ENCODE measurements at regions not wholly inside any gene's neighbourhood (a gene's known extent, or its start where the extent isn't known, plus 50 kb on each side); places are given as distances from the start of the nearest gene placed in this dataset.

DNA sequence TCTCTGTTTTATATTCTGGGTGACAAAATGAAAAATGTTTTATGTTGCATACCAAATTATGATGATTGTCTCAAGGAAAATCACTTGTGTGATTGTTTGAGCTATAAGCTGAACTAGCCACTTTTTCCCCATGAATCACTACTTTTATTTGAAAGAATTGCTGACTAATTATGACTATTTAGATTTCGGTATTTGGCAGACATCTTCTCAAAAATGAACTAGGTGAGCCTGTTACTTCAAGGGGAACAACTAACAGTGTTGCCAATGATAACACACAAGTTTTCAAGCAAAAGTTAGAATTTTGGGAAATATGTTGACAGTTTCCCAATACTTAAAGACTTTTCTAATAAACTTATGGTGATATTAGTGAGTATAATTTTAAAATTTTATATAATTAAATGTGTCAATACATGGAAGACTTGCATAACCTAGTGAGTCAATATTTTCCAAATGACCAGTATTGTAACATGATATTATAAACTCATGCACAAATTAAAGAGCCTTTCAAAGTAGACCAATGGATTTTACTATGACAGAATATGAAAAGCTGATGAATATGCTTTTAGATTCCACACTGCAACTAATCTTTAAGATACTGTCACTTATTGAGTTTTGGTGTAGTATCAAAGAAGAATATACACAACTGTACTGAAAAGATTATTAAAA lies 187.7 kb upstream of the GATB start:
- intact Hi-C loops (cut with micrococcal nuclease): no loop called here
- Histone ChIP-seq H3K27ac (ENCODE audit: low read depth, low read length) (no peak overlapping the region), H3K36me3 (ENCODE audit: control insufficient read depth in 1 of 2, insufficient read depth in 2 of 2, low read length in 2 of 2) (no peaks in the 10 kb centered on the region), H3K4me3 (replicated peaks in 1 of 2; ENCODE audit: low read depth in 1 of 2, low read length in 2 of 2) (no peak overlapping the region), H3K4me2 (ENCODE audit: low read length) (no peak overlapping the region), H3K9me2 (ENCODE audit: insufficient read depth) (no peaks in the 10 kb centered on the region), H3K4me1 (ENCODE audit: control insufficient read depth in 1 of 2, insufficient read depth in 2 of 2, low read length in 2 of 2) (no peaks in the 10 kb centered on the region), H3K27me3 (ENCODE audit: insufficient read depth, low read length) (no peaks in the 10 kb centered on the region), H3K9me3 (ENCODE audit: control insufficient read depth in 1 of 2, insufficient read depth in 1 of 2, low read depth in 1 of 2, low read length in 2 of 2) (peaks cover 0 to 4% of the 10 kb centered on the region in 2 experiments; a peak in 1 of 4 replicates), H3K9ac (ENCODE audit: low read length) (no peak overlapping the region), H4K20me1 (ENCODE audit: insufficient read depth) (no peaks in the 10 kb centered on the region), H3K79me2 (ENCODE audit: insufficient read depth, low read length) (no peaks in the 10 kb centered on the region), H2AFZ (ENCODE audit: low read depth, low read length, poor library complexity, severe bottlenecking) (no peak overlapping the region)
- BruUV-seq (replicated peaks): no TSS peak
- no peak for TF ChIP-seq FOSL1 (IDR thresholded peaks at IDR 0.05; ENCODE audit: low read depth)
- TF ChIP-seq, protein P1, sequence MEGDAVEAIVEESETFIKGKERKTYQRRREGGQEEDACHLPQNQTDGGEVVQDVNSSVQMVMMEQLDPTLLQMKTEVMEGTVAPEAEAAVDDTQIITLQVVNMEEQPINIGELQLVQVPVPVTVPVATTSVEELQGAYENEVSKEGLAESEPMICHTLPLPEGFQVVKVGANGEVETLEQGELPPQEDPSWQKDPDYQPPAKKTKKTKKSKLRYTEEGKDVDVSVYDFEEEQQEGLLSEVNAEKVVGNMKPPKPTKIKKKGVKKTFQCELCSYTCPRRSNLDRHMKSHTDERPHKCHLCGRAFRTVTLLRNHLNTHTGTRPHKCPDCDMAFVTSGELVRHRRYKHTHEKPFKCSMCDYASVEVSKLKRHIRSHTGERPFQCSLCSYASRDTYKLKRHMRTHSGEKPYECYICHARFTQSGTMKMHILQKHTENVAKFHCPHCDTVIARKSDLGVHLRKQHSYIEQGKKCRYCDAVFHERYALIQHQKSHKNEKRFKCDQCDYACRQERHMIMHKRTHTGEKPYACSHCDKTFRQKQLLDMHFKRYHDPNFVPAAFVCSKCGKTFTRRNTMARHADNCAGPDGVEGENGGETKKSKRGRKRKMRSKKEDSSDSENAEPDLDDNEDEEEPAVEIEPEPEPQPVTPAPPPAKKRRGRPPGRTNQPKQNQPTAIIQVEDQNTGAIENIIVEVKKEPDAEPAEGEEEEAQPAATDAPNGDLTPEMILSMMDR (IDR thresholded peaks at IDR 0.05 in 2 of 3, conservative IDR thresholded peaks at IDR 0.05 in 1 of 3; ENCODE audit: borderline replicate concordance in 1 of 3, insufficient read depth in 1 of 3, low read depth in 2 of 3, low read length in 2 of 3): no peak
- no peak for TF ChIP-seq POLR2AphosphoS5 (IDR thresholded peaks at IDR 0.05; ENCODE audit: low read depth, low read length)
- no peak for TF ChIP-seq POLR2A (IDR thresholded peaks at IDR 0.05; ENCODE audit: borderline replicate concordance, extremely low read depth, insufficient read depth, insufficient read length)
- TF ChIP-seq EZH2phosphoT487 (IDR thresholded peaks at IDR 0.05; ENCODE audit: borderline replicate concordance): no peak
- TF ChIP-seq RAD21 (IDR thresholded peaks at IDR 0.05; ENCODE audit: low read depth): no peak
- no peak for TF ChIP-seq EGR1 (IDR thresholded peaks at IDR 0.05; ENCODE audit: low read depth)
- no peak for TF ChIP-seq CEBPB (IDR thresholded peaks at IDR 0.05; ENCODE audit: low read depth)
- ChIA-PET CTCF (no interaction called here), POLR2A (no interaction called here), RAD21 (ENCODE audit: low non-redundant PET in 1 of 2, low total read pairs in 2 of 2, uncharacterized antibody in 2 of 2, unreplicated experiment in 2 of 2) (no interaction called here)
- no peak for DNase-seq (ENCODE audit: low read depth, low spot score)
- ATAC-seq: no peak

DNA sequence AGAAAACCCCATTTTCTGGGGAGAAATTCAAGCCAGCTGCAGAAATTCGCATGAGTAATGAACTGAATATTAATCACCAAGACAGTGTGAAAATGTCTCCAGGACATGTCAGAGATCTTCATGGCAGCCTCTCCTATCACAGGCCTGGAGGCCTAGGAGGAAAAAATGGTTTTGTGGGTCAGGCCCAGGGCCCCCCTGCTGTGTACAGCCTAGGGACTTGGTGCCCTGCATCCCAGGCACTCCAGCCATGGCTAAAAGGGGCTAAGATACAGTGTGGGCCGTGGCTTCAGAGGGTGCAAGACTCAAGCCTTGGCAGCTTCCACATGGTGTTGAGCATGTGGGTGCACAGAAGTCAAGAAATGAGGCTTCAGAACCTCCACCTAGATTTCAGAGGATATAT lies 185.9 kb upstream of the GATB start:
- Histone ChIP-seq H3K4me3 (replicated peaks in 1 of 2; ENCODE audit: low read depth in 1 of 2, low read length in 2 of 2) (no peak overlapping the region), H3K27me3 (ENCODE audit: insufficient read depth, low read length) (no peaks in the 10 kb centered on the region), H3K36me3 (ENCODE audit: control insufficient read depth in 1 of 2, insufficient read depth in 2 of 2, low read length in 2 of 2) (no peaks in the 10 kb centered on the region), H3K9ac (ENCODE audit: low read length) (no peak overlapping the region), H3K4me1 (ENCODE audit: control insufficient read depth in 1 of 2, insufficient read depth in 2 of 2, low read length in 2 of 2) (no peaks in the 10 kb centered on the region), H3K27ac (ENCODE audit: low read depth, low read length) (no peak overlapping the region), H3K9me2 (ENCODE audit: insufficient read depth) (no peaks in the 10 kb centered on the region), H3K9me3 (ENCODE audit: control insufficient read depth in 1 of 2, insufficient read depth in 1 of 2, low read depth in 1 of 2, low read length in 2 of 2) (peaks cover 0 to 4% of the 10 kb centered on the region in 2 experiments; a peak in 1 of 4 replicates), H4K20me1 (ENCODE audit: insufficient read depth) (no peaks in the 10 kb centered on the region), H2AFZ (ENCODE audit: low read depth, low read length, poor library complexity, severe bottlenecking) (no peak overlapping the region), H3K79me2 (ENCODE audit: insufficient read depth, low read length) (no peaks in the 10 kb centered on the region), H3K4me2 (ENCODE audit: low read length) (no peak overlapping the region)
- DNase-seq (ENCODE audit: low read depth, low spot score) (no peak), ATAC-seq (no peak)
- TF ChIP-seq JUND (IDR thresholded peaks at IDR 0.05) (no peak), EZH2phosphoT487 (IDR thresholded peaks at IDR 0.05; ENCODE audit: borderline replicate concordance) (no peak), SRF (IDR thresholded peaks at IDR 0.05; ENCODE audit: low read depth) (no peak), EZH2 (IDR thresholded peaks at IDR 0.05) (no peak), POLR2AphosphoS5 (IDR thresholded peaks at IDR 0.05; ENCODE audit: low read depth, low read length) (no peak), ZFX (IDR thresholded peaks at IDR 0.05) (no peak)
- TF ChIP-seq, protein P2, sequence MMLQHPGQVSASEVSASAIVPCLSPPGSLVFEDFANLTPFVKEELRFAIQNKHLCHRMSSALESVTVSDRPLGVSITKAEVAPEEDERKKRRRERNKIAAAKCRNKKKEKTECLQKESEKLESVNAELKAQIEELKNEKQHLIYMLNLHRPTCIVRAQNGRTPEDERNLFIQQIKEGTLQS (IDR thresholded peaks at IDR 0.05): no peak
- CTCF ChIA-PET: no interaction called here
- intact Hi-C loops (cut with micrococcal nuclease): no loop called here
- no TSS peak for BruUV-seq (replicated peaks)
- RAD21 ChIA-PET (ENCODE audit: low non-redundant PET in 1 of 2, low total read pairs in 2 of 2, uncharacterized antibody in 2 of 2, unreplicated experiment in 2 of 2): no interaction called here
- POLR2A ChIA-PET: no interaction called here
